GM23338 (cell line): ENCODE measurements at regions not wholly inside any gene's neighbourhood (a gene's known extent, or its start where the extent isn't known, plus 50 kb on each side); places are given as distances from the start of the nearest gene placed in this dataset.

Source experiments
- EZH2 ChIP-seq: fragments of 200-600 bp; sonication (generic); IDR thresholded peaks from one replicate; pipeline ENCODE4 v1.8.0; 2017; ENCODE audit warnings: antibody characterized with exemption, mild to moderate bottlenecking, low read depth; ENCODE audit not compliant: unreplicated experiment
- POLR2AphosphoS5 ChIP-seq: IDR thresholded peaks from 2 replicates; pipeline ENCODE4 v1.6.1; 2016; ENCODE audit warnings: antibody characterized with exemption, low read depth
- STAT1 ChIP-seq: IDR thresholded peaks from one replicate; pipeline ENCODE4 v1.6.1; 2016; ENCODE audit warnings: antibody characterized with exemption; ENCODE audit not compliant: unreplicated experiment
- TF ChIP-seq, protein P1 (sequence below), 2 experiments: fragments of 200-600 bp in 1 of 2; sonication (generic) in 1 of 2; conservative IDR thresholded peaks; 2 replicates each; pipeline versions ENCODE4 v1.5.1 to v1.6.1; 2016 to 2017; ENCODE audit warnings: antibody characterized with exemption in 2 of 2, low read depth in 2 of 2, mild to moderate bottlenecking in 2 of 2, moderate library complexity in 1 of 2
- TF ChIP-seq, protein P2 (sequence below): IDR thresholded peaks from one replicate; pipeline ENCODE4 v1.6.1; 2018; ENCODE audit warnings: antibody characterized with exemption; ENCODE audit not compliant: unreplicated experiment

DNA sequence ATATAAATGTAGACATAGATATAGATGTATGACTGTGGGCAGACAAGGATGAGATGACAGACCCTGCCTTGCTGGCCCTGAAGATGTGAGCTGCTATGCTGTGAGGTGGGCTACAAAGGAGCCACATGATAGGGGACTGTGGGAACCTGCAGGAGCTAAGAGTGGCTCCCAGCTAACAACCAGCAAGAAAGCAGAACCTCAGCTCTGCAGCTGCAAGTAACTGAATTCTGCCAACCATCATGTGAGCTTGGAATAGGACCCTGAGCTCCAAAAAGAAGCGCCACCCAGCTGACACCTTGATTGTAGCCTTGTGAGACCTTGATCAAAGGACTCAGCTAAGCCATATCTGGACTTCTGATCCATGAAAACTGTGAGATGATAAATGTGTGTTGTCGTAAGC is 123.3 kb upstream of the GRM7 start:
- TF ChIP-seq EZH2 (no peak), STAT1 (no peak), POLR2AphosphoS5 (no peak)
- TF ChIP-seq, protein P1, sequence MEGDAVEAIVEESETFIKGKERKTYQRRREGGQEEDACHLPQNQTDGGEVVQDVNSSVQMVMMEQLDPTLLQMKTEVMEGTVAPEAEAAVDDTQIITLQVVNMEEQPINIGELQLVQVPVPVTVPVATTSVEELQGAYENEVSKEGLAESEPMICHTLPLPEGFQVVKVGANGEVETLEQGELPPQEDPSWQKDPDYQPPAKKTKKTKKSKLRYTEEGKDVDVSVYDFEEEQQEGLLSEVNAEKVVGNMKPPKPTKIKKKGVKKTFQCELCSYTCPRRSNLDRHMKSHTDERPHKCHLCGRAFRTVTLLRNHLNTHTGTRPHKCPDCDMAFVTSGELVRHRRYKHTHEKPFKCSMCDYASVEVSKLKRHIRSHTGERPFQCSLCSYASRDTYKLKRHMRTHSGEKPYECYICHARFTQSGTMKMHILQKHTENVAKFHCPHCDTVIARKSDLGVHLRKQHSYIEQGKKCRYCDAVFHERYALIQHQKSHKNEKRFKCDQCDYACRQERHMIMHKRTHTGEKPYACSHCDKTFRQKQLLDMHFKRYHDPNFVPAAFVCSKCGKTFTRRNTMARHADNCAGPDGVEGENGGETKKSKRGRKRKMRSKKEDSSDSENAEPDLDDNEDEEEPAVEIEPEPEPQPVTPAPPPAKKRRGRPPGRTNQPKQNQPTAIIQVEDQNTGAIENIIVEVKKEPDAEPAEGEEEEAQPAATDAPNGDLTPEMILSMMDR (conservative IDR thresholded peaks at IDR 0.05; ENCODE audit: low read depth in 2 of 2): no peak
- TF ChIP-seq, protein P2, sequence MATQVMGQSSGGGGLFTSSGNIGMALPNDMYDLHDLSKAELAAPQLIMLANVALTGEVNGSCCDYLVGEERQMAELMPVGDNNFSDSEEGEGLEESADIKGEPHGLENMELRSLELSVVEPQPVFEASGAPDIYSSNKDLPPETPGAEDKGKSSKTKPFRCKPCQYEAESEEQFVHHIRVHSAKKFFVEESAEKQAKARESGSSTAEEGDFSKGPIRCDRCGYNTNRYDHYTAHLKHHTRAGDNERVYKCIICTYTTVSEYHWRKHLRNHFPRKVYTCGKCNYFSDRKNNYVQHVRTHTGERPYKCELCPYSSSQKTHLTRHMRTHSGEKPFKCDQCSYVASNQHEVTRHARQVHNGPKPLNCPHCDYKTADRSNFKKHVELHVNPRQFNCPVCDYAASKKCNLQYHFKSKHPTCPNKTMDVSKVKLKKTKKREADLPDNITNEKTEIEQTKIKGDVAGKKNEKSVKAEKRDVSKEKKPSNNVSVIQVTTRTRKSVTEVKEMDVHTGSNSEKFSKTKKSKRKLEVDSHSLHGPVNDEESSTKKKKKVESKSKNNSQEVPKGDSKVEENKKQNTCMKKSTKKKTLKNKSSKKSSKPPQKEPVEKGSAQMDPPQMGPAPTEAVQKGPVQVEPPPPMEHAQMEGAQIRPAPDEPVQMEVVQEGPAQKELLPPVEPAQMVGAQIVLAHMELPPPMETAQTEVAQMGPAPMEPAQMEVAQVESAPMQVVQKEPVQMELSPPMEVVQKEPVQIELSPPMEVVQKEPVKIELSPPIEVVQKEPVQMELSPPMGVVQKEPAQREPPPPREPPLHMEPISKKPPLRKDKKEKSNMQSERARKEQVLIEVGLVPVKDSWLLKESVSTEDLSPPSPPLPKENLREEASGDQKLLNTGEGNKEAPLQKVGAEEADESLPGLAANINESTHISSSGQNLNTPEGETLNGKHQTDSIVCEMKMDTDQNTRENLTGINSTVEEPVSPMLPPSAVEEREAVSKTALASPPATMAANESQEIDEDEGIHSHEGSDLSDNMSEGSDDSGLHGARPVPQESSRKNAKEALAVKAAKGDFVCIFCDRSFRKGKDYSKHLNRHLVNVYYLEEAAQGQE: no peak
